ENCODE measurements at regions not wholly inside any gene's neighbourhood (a gene's known extent, or its start where the extent isn't known, plus 50 kb on each side); places are given as distances from the start of the nearest gene placed in this dataset.

- H3K4me3 ChIP-seq (ENCODE audit: low read depth, low read length): no peak overlapping the region
- TF ChIP-seq POLR2A (IDR thresholded peaks at IDR 0.05; ENCODE audit: extremely low read depth, insufficient read length): no peak
- TF ChIP-seq, protein P1, sequence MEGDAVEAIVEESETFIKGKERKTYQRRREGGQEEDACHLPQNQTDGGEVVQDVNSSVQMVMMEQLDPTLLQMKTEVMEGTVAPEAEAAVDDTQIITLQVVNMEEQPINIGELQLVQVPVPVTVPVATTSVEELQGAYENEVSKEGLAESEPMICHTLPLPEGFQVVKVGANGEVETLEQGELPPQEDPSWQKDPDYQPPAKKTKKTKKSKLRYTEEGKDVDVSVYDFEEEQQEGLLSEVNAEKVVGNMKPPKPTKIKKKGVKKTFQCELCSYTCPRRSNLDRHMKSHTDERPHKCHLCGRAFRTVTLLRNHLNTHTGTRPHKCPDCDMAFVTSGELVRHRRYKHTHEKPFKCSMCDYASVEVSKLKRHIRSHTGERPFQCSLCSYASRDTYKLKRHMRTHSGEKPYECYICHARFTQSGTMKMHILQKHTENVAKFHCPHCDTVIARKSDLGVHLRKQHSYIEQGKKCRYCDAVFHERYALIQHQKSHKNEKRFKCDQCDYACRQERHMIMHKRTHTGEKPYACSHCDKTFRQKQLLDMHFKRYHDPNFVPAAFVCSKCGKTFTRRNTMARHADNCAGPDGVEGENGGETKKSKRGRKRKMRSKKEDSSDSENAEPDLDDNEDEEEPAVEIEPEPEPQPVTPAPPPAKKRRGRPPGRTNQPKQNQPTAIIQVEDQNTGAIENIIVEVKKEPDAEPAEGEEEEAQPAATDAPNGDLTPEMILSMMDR (IDR thresholded peaks at IDR 0.05; ENCODE audit: low read depth, low read length): no peak
- no peak for TF ChIP-seq MYC (IDR thresholded peaks at IDR 0.05; ENCODE audit: low read depth, low read length)
- TF ChIP-seq, protein P2, sequence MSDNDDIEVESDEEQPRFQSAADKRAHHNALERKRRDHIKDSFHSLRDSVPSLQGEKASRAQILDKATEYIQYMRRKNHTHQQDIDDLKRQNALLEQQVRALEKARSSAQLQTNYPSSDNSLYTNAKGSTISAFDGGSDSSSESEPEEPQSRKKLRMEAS (IDR thresholded peaks at IDR 0.05; ENCODE audit: low read depth, low read length): no peak
- no peak for DNase-seq (ENCODE audit: low read depth)
Measured at GRCh38 chr17:65290616-65291015, 153.4 kb downstream of the RGS9 start.

- H3K4me3 ChIP-seq (ENCODE audit: low read depth, low read length): no peak overlapping the region
- TF ChIP-seq MYC (IDR thresholded peaks at IDR 0.05; ENCODE audit: low read depth, low read length): no peak
- TF ChIP-seq POLR2A (IDR thresholded peaks at IDR 0.05; ENCODE audit: extremely low read depth, insufficient read length): no peak
- TF ChIP-seq, protein P2 (IDR thresholded peaks at IDR 0.05; ENCODE audit: low read depth, low read length): no peak
- TF ChIP-seq, protein P1 (IDR thresholded peaks at IDR 0.05; ENCODE audit: low read depth, low read length): no peak
- no peak for DNase-seq (ENCODE audit: low read depth)
Measured at GRCh38 chr17:65290056-65290455, 152.9 kb downstream of the RGS9 start.

GRCh38 chr17:65287040-65287439, 149.9 kb downstream of the RGS9 start:
- DNase-seq (ENCODE audit: low read depth): no peak
- TF ChIP-seq, protein P1 (IDR thresholded peaks at IDR 0.05; ENCODE audit: low read depth, low read length): no peak
- TF ChIP-seq POLR2A (IDR thresholded peaks at IDR 0.05; ENCODE audit: extremely low read depth, insufficient read length) (no peak), MYC (IDR thresholded peaks at IDR 0.05; ENCODE audit: low read depth, low read length) (no peak)
- TF ChIP-seq, protein P2 (IDR thresholded peaks at IDR 0.05; ENCODE audit: low read depth, low read length): no peak
- H3K4me3 ChIP-seq (ENCODE audit: low read depth, low read length): no peak overlapping the region

DNA sequence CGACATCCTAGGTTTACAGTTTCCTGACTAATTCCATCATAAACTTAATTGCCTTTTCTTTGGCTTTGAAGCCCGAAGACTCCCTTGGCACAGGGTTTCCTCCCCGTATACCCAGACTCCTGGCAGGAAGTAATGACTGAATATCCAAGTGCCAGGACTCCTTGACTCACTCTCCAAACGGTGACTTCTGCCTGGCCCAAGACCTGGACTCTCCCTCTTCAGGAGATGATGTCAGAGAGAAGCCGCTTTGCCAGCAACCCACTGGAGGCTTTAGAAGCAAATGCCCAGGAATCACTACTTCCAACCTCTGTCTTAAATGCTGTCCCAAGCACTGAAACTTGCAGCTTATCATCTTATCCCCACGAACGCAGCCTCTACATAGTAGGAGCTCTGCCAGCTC, 146.5 kb downstream of the RGS9 start:
- no peak overlapping the region for H3K4me3 ChIP-seq (ENCODE audit: low read depth, low read length)
- TF ChIP-seq, protein P2 (IDR thresholded peaks at IDR 0.05; ENCODE audit: low read depth, low read length): no peak
- TF ChIP-seq MYC (IDR thresholded peaks at IDR 0.05; ENCODE audit: low read depth, low read length) (no peak), POLR2A (IDR thresholded peaks at IDR 0.05; ENCODE audit: extremely low read depth, insufficient read length) (no peak)
- no peak for DNase-seq (ENCODE audit: low read depth)

DNA sequence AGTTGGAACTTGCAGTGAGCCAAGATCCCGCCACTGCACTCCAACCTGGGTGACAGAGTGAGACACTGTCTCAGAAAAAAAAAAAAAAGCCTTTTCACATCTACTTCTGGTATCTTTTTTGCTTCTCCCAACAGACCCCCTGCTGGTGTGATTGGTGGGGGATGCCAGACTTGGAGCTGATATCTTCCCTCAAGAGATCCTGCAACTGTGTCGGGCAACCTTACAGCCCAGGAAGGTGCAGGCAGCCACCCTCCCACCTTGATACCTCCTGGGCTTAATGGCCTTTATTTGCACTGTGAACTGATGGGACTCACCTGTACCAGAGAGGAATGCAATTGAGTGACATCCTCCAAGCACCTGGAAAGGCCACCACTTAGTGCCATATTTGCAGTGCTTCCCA, 142.3 kb downstream of the RGS9 start:
- H3K4me3 ChIP-seq (ENCODE audit: low read depth, low read length): no peak overlapping the region
- no peak for DNase-seq (ENCODE audit: low read depth)
- TF ChIP-seq, protein P2 (IDR thresholded peaks at IDR 0.05; ENCODE audit: low read depth, low read length): no peak
- TF ChIP-seq POLR2A (IDR thresholded peaks at IDR 0.05; ENCODE audit: extremely low read depth, insufficient read length) (no peak), MYC (IDR thresholded peaks at IDR 0.05; ENCODE audit: low read depth, low read length) (no peak)
- TF ChIP-seq, protein P1 (IDR thresholded peaks at IDR 0.05; ENCODE audit: low read depth, low read length): no peak

DNA sequence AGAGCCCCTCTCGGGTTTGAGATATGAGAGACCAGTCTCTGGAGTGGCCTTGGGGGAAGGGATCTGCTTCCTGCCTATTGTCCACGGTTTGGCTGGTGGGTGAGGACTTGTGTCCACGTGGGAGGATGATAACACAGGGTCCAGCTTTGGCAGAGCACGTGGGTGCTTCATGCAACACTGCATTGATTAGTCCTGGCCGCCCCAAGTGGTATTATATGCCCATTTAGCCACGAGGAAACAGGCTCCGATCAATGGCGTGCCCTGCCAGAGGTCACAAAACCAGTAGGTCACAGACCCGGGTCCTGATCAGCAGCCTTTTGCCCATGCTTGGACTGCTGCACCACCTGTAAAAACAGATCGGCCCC, 141.6 kb downstream of the RGS9 start:
- TF ChIP-seq, protein P1 (IDR thresholded peaks at IDR 0.05; ENCODE audit: low read depth, low read length): no peak
- TF ChIP-seq, protein P2 (IDR thresholded peaks at IDR 0.05; ENCODE audit: low read depth, low read length): no peak
- TF ChIP-seq MYC (IDR thresholded peaks at IDR 0.05; ENCODE audit: low read depth, low read length) (no peak), POLR2A (IDR thresholded peaks at IDR 0.05; ENCODE audit: extremely low read depth, insufficient read length) (no peak)
- no peak overlapping the region for H3K4me3 ChIP-seq (ENCODE audit: low read depth, low read length)
- DNase-seq (ENCODE audit: low read depth): no peak

All from NB4 (cell line).